H9 (cell line): ENCODE measurements at regions not wholly inside any gene's neighbourhood (a gene's known extent, or its start where the extent isn't known, plus 50 kb on each side); places are given as distances from the start of the nearest gene placed in this dataset.

Source experiments
- DNase-seq: peaks from one replicate; pipeline ENCODE4 v3.0.0-alpha.2; 2017
- H2AFZ ChIP-seq: one replicate; pipeline ENCODE4 v1.6.1; 2013; ENCODE audit warnings: mild to moderate bottlenecking, low read length, control low read depth, moderate library complexity
- H2AK5ac ChIP-seq: 2 replicates; pipeline ENCODE4 v1.6.1; 2013; ENCODE audit warnings: low read length, control low read depth, mixed read lengths; ENCODE audit not compliant: insufficient read length
- H2BK120ac ChIP-seq: one replicate; pipeline ENCODE4 v1.6.1; 2013; ENCODE audit warnings: low read depth, mild to moderate bottlenecking, low read length, control low read depth, inconsistent platforms; ENCODE audit not compliant: poor library complexity, severe bottlenecking
- H2BK12ac ChIP-seq: 2 replicates; pipeline ENCODE4 v1.6.1; 2013; ENCODE audit warnings: low read length, control low read depth, mixed read lengths, low read depth; ENCODE audit not compliant: insufficient read length
- H2BK15ac ChIP-seq: 2 replicates; pipeline ENCODE4 v1.6.1; 2013; ENCODE audit warnings: low read depth, low read length, control low read depth
- H2BK20ac ChIP-seq: one replicate; pipeline ENCODE4 v1.6.1; 2013; ENCODE audit warnings: low read depth, mild to moderate bottlenecking, low read length, control low read depth, inconsistent platforms; ENCODE audit not compliant: poor library complexity, severe bottlenecking
- H2BK5ac ChIP-seq: 2 replicates; pipeline ENCODE4 v1.6.1; 2013; ENCODE audit warnings: low read length, control low read depth, mixed read lengths; ENCODE audit not compliant: insufficient read length
- H3K14ac ChIP-seq: 2 replicates; pipeline ENCODE4 v1.6.1; 2013; ENCODE audit warnings: low read length, control low read depth; ENCODE audit not compliant: insufficient read depth
- H3K18ac ChIP-seq: 2 replicates; pipeline ENCODE4 v1.6.1; 2013; ENCODE audit warnings: low read depth, mild to moderate bottlenecking, mixed read lengths, low read length, control low read depth; ENCODE audit not compliant: insufficient read length
- H3K23ac ChIP-seq: 2 replicates; pipeline ENCODE4 v1.6.1; 2013; ENCODE audit warnings: low read length, control low read depth, mixed read lengths, low read depth; ENCODE audit not compliant: insufficient read length
- H3K23me2 ChIP-seq: 2 replicates; pipeline ENCODE4 v1.6.1; 2013; ENCODE audit warnings: low read depth, mild to moderate bottlenecking, mixed read lengths, low read length, control low read depth; ENCODE audit not compliant: insufficient read length, poor library complexity, severe bottlenecking
- H3K27ac ChIP-seq: 2 replicates; pipeline ENCODE4 v1.5.1; 2013; ENCODE audit warnings: low read length, control low read depth, mixed read lengths, low read depth; ENCODE audit not compliant: insufficient read length
- H3K27me3 ChIP-seq: 2 replicates; pipeline ENCODE4 v1.6.1; 2013; ENCODE audit warnings: low read length, control low read depth, inconsistent platforms; ENCODE audit not compliant: insufficient read depth
- H3K4ac ChIP-seq: 2 replicates; pipeline ENCODE4 v1.6.1; 2013; ENCODE audit warnings: low read depth, mild to moderate bottlenecking, control low read depth, inconsistent platforms, low read length, moderate library complexity
- H3K4me1 ChIP-seq: 2 replicates; pipeline ENCODE4 v1.6.1; 2013; ENCODE audit warnings: low read length, control low read depth, inconsistent platforms; ENCODE audit not compliant: insufficient read depth
- H3K4me2 ChIP-seq: 2 replicates; pipeline ENCODE4 v1.6.1; 2013; ENCODE audit warnings: low read length, control low read depth, mixed read lengths; ENCODE audit not compliant: insufficient read length, insufficient read depth
- H3K56ac ChIP-seq: 2 replicates; pipeline ENCODE4 v1.6.1; 2013; ENCODE audit warnings: low read depth, mild to moderate bottlenecking, mixed read lengths, low read length, control low read depth; ENCODE audit not compliant: insufficient read length
- H3K79me1 ChIP-seq: 2 replicates; pipeline ENCODE4 v1.6.1; 2013; ENCODE audit warnings: low read depth, mild to moderate bottlenecking, moderate library complexity, low read length, control low read depth, inconsistent platforms; ENCODE audit not compliant: insufficient read depth, poor library complexity, severe bottlenecking
- H3K79me2 ChIP-seq: 2 replicates; pipeline ENCODE4 v1.6.1; 2013; ENCODE audit warnings: low read length, control low read depth, inconsistent platforms; ENCODE audit not compliant: insufficient read depth
- H3K9ac ChIP-seq: 2 replicates; pipeline ENCODE4 v1.6.1; 2013; ENCODE audit warnings: low read length, control low read depth, mixed read lengths; ENCODE audit not compliant: insufficient read length; ENCODE audit errors: extremely low read depth
- H3K9me3 ChIP-seq: one replicate; pipeline ENCODE4 v1.6.1; 2013; ENCODE audit warnings: low read depth, low read length, inconsistent platforms; ENCODE audit not compliant: control insufficient read depth
- H3T11ph ChIP-seq: one replicate; pipeline ENCODE4 v1.6.1; 2013; ENCODE audit warnings: mild to moderate bottlenecking, low read length, control low read depth, inconsistent platforms
- H4K20me1 ChIP-seq: one replicate; pipeline ENCODE4 v1.6.1; 2013; ENCODE audit not compliant: control insufficient read depth, insufficient read length, insufficient read depth
- H4K5ac ChIP-seq: 2 replicates; pipeline ENCODE4 v1.6.1; 2013; ENCODE audit warnings: low read depth, mild to moderate bottlenecking, mixed read lengths, low read length, control low read depth; ENCODE audit not compliant: insufficient read length
- H4K8ac ChIP-seq: replicated peaks from 2 replicates; pipeline ENCODE4 v1.6.1; 2013; ENCODE audit warnings: low read length, control low read depth, mixed read lengths, low read depth; ENCODE audit not compliant: insufficient read length
- H4K91ac ChIP-seq: 2 replicates; pipeline ENCODE4 v1.6.1; 2013; ENCODE audit warnings: low read depth, mild to moderate bottlenecking, moderate library complexity, mixed read lengths, low read length, control low read depth; ENCODE audit not compliant: insufficient read length
- H3K27ac Mint-ChIP-seq, 3 experiments: 2 replicates in 2 of 3; 3 replicates in 1 of 3; pipeline ENCODE4 v1.8.0; 2020 to 2021; ENCODE audit warnings: mixed read lengths in 3 of 3, mild to moderate bottlenecking in 1 of 3, moderate library complexity in 1 of 3
- H3K27me3 Mint-ChIP-seq: 2 replicates; pipeline ENCODE4 v1.8.0; 2021; ENCODE audit warnings: low read depth, mild to moderate bottlenecking, moderate library complexity, mixed read lengths
- H3K36me3 Mint-ChIP-seq, 3 experiments: 2 replicates in 2 of 3; 3 replicates in 1 of 3; pipeline ENCODE4 v1.8.0; 2020 to 2021; ENCODE audit warnings: low read depth in 3 of 3, mixed read lengths in 3 of 3; ENCODE audit not compliant: insufficient read depth in 1 of 3
- H3K4me1 Mint-ChIP-seq, 2 experiments: 2 replicates each; pipeline ENCODE4 v1.8.0; 2020; ENCODE audit warnings: mixed read lengths in 2 of 2
- H3K4me3 Mint-ChIP-seq, 2 experiments: 2 replicates in 1 of 2; 3 replicates in 1 of 2; pipeline ENCODE4 v1.8.0; 2020 to 2021; ENCODE audit warnings: mild to moderate bottlenecking in 2 of 2, mixed read lengths in 2 of 2, moderate library complexity in 1 of 2
- H3K9me3 Mint-ChIP-seq, 2 experiments: 2 replicates in 1 of 2; 3 replicates in 1 of 2; pipeline ENCODE4 v1.8.0; 2020; ENCODE audit warnings: mild to moderate bottlenecking in 2 of 2, mixed read lengths in 2 of 2, moderate library complexity in 1 of 2
- WGBS: extraction: QIAGEN DNeasy Blood & Tissue Kit; methylation state at CpG from one replicate; pipeline ENCODE4 v1.1.7; 2013; ENCODE audit warnings: missing lambda C conversion rate, low lambda C conversion rate, mixed read lengths; ENCODE audit not compliant: insufficient read length; ENCODE audit errors: extremely low coverage; 5-methylcytosine and 5-hydroxymethylcytosine counted together
- TF ChIP-seq, protein P1 (sequence below): fragments of 200-600 bp; sonication (generic); conservative IDR thresholded peaks from 3 replicates; pipeline ENCODE4 v1.8.0; 2021; ENCODE audit warnings: antibody characterized with exemption, mild to moderate bottlenecking

DNA sequence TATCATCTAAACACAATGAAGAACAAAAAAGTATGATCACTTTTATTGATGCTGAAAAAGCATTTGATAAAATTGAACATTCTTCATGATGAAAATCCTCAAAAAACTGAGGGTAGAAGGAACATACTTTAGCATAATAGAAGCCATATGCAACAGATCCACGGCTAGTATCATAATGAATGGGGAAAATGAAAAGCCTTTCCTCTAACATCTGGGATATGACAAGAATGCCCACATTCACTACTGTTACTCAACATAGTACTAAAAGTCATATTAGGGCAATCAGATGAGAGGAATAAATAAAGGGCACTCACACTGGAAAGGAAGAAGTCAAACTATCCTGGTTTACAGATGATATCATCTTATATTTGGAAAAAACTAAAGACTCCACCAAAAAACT lies 256.6 kb downstream of the RFPL4B start:
- Mint-ChIP-seq H3K9me3 (peaks cover 9 to 19% of the 10 kb centered on the region in 2 experiments), H3K27ac (no peak overlapping the region), H3K36me3 (peaks cover 6 to 17% (median 10%) of the 10 kb centered on the region in 3 experiments), H3K27me3 (no peaks in the 10 kb centered on the region), H3K4me3 (no peak overlapping the region), H3K4me1 (no peaks in the 10 kb centered on the region)
- Histone ChIP-seq H3K27me3 (no peaks in the 10 kb centered on the region), H4K8ac (no peak overlapping the region), H3K9me3 (peaks cover 9% of the 10 kb centered on the region), H4K20me1 (no peaks in the 10 kb centered on the region), H3K79me2 (no peaks in the 10 kb centered on the region), H2BK20ac (no peak overlapping the region), H3K9ac (no peak overlapping the region), H3K23ac (no peak overlapping the region), H3T11ph (no peak overlapping the region), H3K18ac (no peak overlapping the region), H3K23me2 (no peaks in the 10 kb centered on the region), H2BK120ac (no peak overlapping the region), H2BK5ac (no peak overlapping the region), H3K56ac (no peak overlapping the region), H2AFZ (no peak overlapping the region), H4K5ac (no peak overlapping the region), H3K27ac (no peak overlapping the region), H2AK5ac (no peak overlapping the region), H3K4me1 (no peaks in the 10 kb centered on the region), H3K4me2 (no peak overlapping the region), H3K4ac (no peak overlapping the region), H3K79me1 (no peaks in the 10 kb centered on the region), H2BK12ac (no peak overlapping the region), H3K14ac (no peak overlapping the region), H2BK15ac (no peak overlapping the region), H4K91ac (no peak overlapping the region)
- no CpG with 5 or more reads among the region's 1 CpG for WGBS
- DNase-seq: no peak
- TF ChIP-seq, protein P1, sequence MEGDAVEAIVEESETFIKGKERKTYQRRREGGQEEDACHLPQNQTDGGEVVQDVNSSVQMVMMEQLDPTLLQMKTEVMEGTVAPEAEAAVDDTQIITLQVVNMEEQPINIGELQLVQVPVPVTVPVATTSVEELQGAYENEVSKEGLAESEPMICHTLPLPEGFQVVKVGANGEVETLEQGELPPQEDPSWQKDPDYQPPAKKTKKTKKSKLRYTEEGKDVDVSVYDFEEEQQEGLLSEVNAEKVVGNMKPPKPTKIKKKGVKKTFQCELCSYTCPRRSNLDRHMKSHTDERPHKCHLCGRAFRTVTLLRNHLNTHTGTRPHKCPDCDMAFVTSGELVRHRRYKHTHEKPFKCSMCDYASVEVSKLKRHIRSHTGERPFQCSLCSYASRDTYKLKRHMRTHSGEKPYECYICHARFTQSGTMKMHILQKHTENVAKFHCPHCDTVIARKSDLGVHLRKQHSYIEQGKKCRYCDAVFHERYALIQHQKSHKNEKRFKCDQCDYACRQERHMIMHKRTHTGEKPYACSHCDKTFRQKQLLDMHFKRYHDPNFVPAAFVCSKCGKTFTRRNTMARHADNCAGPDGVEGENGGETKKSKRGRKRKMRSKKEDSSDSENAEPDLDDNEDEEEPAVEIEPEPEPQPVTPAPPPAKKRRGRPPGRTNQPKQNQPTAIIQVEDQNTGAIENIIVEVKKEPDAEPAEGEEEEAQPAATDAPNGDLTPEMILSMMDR: no peak
